Neural cell (in vitro differentiated cells): ENCODE measurements at regions not wholly inside any gene's neighbourhood (a gene's known extent, or its start where the extent isn't known, plus 50 kb on each side); places are given as distances from the start of the nearest gene placed in this dataset.

Experiments
- H2AFZ ChIP-seq: fragments of 200-600, 300-800 bp; sonication (generic), shearing (Covaris generic); 2 replicates; pipeline ENCODE4 v1.6.0; 2014; ENCODE audit warnings: low read depth, mild to moderate bottlenecking, antibody characterized with exemption, low read length, moderate library complexity
- H3F3A ChIP-seq: fragments of 200-600 bp; shearing (Covaris generic); 2 replicates; pipeline ENCODE4 v1.6.1; 2016; ENCODE audit warnings: mild to moderate bottlenecking, moderate library complexity, mixed read lengths, antibody characterized with exemption, low read length; ENCODE audit not compliant: insufficient read depth, poor library complexity, severe bottlenecking
- H3K27ac ChIP-seq: fragments of 200-600, 300-800 bp; sonication (generic), shearing (Covaris generic); 2 replicates; pipeline ENCODE4 v1.5.1; 2014; ENCODE audit warnings: mild to moderate bottlenecking, low read length, moderate library complexity
- H3K27me3 ChIP-seq: fragments of 300-800, 200-600 bp; sonication (generic), shearing (Covaris generic); 2 replicates; pipeline ENCODE4 v1.6.0; 2014; ENCODE audit warnings: mild to moderate bottlenecking, low read depth, low read length, moderate library complexity; ENCODE audit not compliant: insufficient read depth
- H3K36me3 ChIP-seq: fragments of 300-800, 200-600 bp; sonication (generic), shearing (Covaris generic); 2 replicates; pipeline ENCODE4 v1.5.1; 2014; ENCODE audit warnings: mild to moderate bottlenecking, antibody characterized with exemption, low read length, moderate library complexity; ENCODE audit not compliant: insufficient read depth
- H3K4me2 ChIP-seq: fragments of 300-800, 200-600 bp; sonication (generic), shearing (Covaris generic); 2 replicates; pipeline ENCODE4 v1.6.0; 2014; ENCODE audit warnings: mild to moderate bottlenecking, low read length
- H3K4me3 ChIP-seq: fragments of 300-800, 200-600 bp; sonication (generic), shearing (Covaris generic); 2 replicates; pipeline ENCODE4 v1.5.1; 2014; ENCODE audit warnings: mild to moderate bottlenecking, low read length, moderate library complexity
- H3K79me2 ChIP-seq: fragments of 200-600 bp; shearing (Covaris generic); replicated peaks from 2 replicates; pipeline ENCODE4 v1.6.0; 2014; ENCODE audit warnings: mild to moderate bottlenecking, low read length, moderate library complexity; ENCODE audit not compliant: insufficient read depth
- H3K9ac ChIP-seq: fragments of 300-800, 200-600 bp; sonication (generic), shearing (Covaris generic); 2 replicates; pipeline ENCODE4 v1.6.1; 2016; ENCODE audit warnings: mild to moderate bottlenecking, low read length, mixed read lengths
- H3K9me2 ChIP-seq: fragments of 200-600 bp; shearing (Covaris generic); 2 replicates; pipeline ENCODE4 v1.6.1; 2016; ENCODE audit warnings: mild to moderate bottlenecking, low read length, mixed read lengths; ENCODE audit not compliant: insufficient read depth
- H3K9me3 ChIP-seq: fragments of 200-600, 300-800 bp; sonication (generic), shearing (Covaris generic); 2 replicates; pipeline ENCODE4 v1.6.1; 2016; ENCODE audit warnings: mild to moderate bottlenecking, mixed run types, low read length, moderate library complexity, mixed read lengths
- H4K20me1 ChIP-seq: fragments of 200-600 bp; shearing (Covaris generic); 2 replicates; pipeline ENCODE4 v1.6.1; 2016; ENCODE audit warnings: mild to moderate bottlenecking, mixed run types; ENCODE audit not compliant: insufficient read depth
- EP300 ChIP-seq: fragments of 450-650 bp; conservative IDR thresholded peaks from 2 replicates; pipeline ENCODE4 v1.6.1; 2014; ENCODE audit warnings: antibody characterized with exemption, mild to moderate bottlenecking, moderate library complexity; ENCODE audit not compliant: poor library complexity, severe bottlenecking
- EZH2 ChIP-seq: fragments of 200-600, 300-800 bp; shearing (Covaris generic), sonication (generic); IDR thresholded peaks from 2 replicates; pipeline ENCODE4 v1.6.1; 2014; ENCODE audit warnings: antibody characterized with exemption, low read length, borderline replicate concordance, mild to moderate bottlenecking; ENCODE audit not compliant: insufficient read depth, poor library complexity, severe bottlenecking
- MXI1 ChIP-seq: fragments of 450-650 bp; conservative IDR thresholded peaks from 2 replicates; pipeline ENCODE4 v1.6.1; 2014; ENCODE audit warnings: antibody characterized with exemption, mild to moderate bottlenecking; ENCODE audit not compliant: poor library complexity, severe bottlenecking
- POLR2AphosphoS5 ChIP-seq: IDR thresholded peaks from 2 replicates; pipeline ENCODE4 v1.6.1; 2012
- RAD21 ChIP-seq: fragments of 450-650 bp; conservative IDR thresholded peaks from 2 replicates; pipeline ENCODE4 v1.6.1; 2014; ENCODE audit warnings: antibody characterized with exemption, mild to moderate bottlenecking, moderate library complexity
- SMC3 ChIP-seq: fragments of 450-650 bp; conservative IDR thresholded peaks from 2 replicates; pipeline ENCODE4 v1.6.1; 2014; ENCODE audit warnings: antibody characterized with exemption, mild to moderate bottlenecking, moderate library complexity; ENCODE audit not compliant: poor library complexity
- TAF1 ChIP-seq: IDR thresholded peaks from 2 replicates; pipeline ENCODE4 v1.6.1; 2012; ENCODE audit warnings: low read depth
- TF ChIP-seq, protein P1 (sequence below): fragments of 450-650 bp; IDR thresholded peaks from 2 replicates; pipeline ENCODE4 v1.5.1; 2014; ENCODE audit warnings: antibody characterized with exemption, mild to moderate bottlenecking, moderate library complexity; ENCODE audit not compliant: poor library complexity, severe bottlenecking
- TF ChIP-seq, protein P2 (sequence below): IDR thresholded peaks from 2 replicates; pipeline ENCODE4 v1.6.1; 2012; ENCODE audit warnings: borderline replicate concordance

DNA sequence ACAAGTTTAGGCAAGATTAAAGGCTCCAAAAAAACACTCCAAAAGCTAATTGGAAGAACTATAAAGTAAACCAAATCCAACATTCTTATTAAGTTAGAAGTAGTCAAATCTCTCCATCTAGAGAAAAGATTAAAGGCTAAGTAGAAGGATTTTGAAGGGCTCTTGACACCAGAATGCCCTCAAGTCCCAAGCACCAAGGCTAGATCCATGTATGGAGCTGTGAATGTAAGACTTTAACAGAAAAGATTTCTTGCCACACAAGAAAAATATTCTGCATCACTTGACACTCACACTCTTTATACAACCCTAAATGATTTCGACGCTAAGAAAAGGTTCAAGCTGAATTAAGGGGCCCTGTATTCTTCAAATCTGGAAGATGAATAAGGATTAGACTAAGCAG is 345.2 kb downstream of the VGLL3 start:
- no peak overlapping the region for H2AFZ ChIP-seq
- no peaks in the 10 kb centered on the region for H3K79me2 ChIP-seq
- no peaks in the 10 kb centered on the region for H3K9me3 ChIP-seq
- no peak overlapping the region for H3K4me3 ChIP-seq
- no peaks in the 10 kb centered on the region for H3K9me2 ChIP-seq
- H3K27me3 ChIP-seq = no peaks in the 10 kb centered on the region
- H3K36me3 ChIP-seq = no peaks in the 10 kb centered on the region
- no peaks in the 10 kb centered on the region for H3F3A ChIP-seq
- no peak overlapping the region for H3K9ac ChIP-seq
- H3K4me2 ChIP-seq = no peak overlapping the region
- no peak overlapping the region for H3K27ac ChIP-seq
- TF ChIP-seq, protein P1, sequence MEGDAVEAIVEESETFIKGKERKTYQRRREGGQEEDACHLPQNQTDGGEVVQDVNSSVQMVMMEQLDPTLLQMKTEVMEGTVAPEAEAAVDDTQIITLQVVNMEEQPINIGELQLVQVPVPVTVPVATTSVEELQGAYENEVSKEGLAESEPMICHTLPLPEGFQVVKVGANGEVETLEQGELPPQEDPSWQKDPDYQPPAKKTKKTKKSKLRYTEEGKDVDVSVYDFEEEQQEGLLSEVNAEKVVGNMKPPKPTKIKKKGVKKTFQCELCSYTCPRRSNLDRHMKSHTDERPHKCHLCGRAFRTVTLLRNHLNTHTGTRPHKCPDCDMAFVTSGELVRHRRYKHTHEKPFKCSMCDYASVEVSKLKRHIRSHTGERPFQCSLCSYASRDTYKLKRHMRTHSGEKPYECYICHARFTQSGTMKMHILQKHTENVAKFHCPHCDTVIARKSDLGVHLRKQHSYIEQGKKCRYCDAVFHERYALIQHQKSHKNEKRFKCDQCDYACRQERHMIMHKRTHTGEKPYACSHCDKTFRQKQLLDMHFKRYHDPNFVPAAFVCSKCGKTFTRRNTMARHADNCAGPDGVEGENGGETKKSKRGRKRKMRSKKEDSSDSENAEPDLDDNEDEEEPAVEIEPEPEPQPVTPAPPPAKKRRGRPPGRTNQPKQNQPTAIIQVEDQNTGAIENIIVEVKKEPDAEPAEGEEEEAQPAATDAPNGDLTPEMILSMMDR = no peak
- no peak for TF ChIP-seq POLR2AphosphoS5
- no peak for TF ChIP-seq TAF1
- H4K20me1 ChIP-seq = no peaks in the 10 kb centered on the region

DNA sequence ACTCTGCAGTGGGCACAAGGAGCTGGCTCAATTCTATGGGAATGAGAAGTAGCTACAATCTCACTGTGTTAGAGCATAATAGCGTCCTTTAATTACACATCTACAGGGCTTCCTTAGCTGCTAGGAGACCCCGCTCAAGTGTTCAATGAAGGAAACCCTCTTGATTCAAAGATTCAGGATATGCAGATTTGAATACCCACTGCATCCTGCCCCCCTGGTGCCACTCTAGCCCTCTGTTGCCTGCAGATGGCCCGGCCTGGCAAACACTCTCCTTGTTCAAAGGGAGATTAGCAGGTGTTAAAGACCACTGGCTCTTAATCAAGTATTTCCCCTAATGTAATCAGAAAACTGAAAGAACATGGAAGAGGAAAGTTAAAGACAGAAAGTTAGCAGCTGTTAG is 356.6 kb downstream of the VGLL3 start:
- H2AFZ ChIP-seq = no peak overlapping the region
- no peak overlapping the region for H3K9ac ChIP-seq
- no peak overlapping the region for H3K27ac ChIP-seq
- H3K4me2 ChIP-seq = no peak overlapping the region
- H3K9me2 ChIP-seq = no peaks in the 10 kb centered on the region
- H3K9me3 ChIP-seq = no peaks in the 10 kb centered on the region
- no peaks in the 10 kb centered on the region for H4K20me1 ChIP-seq
- no peak for TF ChIP-seq SMC3
- TF ChIP-seq EZH2 = no peak
- TF ChIP-seq, protein P2, sequence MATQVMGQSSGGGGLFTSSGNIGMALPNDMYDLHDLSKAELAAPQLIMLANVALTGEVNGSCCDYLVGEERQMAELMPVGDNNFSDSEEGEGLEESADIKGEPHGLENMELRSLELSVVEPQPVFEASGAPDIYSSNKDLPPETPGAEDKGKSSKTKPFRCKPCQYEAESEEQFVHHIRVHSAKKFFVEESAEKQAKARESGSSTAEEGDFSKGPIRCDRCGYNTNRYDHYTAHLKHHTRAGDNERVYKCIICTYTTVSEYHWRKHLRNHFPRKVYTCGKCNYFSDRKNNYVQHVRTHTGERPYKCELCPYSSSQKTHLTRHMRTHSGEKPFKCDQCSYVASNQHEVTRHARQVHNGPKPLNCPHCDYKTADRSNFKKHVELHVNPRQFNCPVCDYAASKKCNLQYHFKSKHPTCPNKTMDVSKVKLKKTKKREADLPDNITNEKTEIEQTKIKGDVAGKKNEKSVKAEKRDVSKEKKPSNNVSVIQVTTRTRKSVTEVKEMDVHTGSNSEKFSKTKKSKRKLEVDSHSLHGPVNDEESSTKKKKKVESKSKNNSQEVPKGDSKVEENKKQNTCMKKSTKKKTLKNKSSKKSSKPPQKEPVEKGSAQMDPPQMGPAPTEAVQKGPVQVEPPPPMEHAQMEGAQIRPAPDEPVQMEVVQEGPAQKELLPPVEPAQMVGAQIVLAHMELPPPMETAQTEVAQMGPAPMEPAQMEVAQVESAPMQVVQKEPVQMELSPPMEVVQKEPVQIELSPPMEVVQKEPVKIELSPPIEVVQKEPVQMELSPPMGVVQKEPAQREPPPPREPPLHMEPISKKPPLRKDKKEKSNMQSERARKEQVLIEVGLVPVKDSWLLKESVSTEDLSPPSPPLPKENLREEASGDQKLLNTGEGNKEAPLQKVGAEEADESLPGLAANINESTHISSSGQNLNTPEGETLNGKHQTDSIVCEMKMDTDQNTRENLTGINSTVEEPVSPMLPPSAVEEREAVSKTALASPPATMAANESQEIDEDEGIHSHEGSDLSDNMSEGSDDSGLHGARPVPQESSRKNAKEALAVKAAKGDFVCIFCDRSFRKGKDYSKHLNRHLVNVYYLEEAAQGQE = no peak
- TF ChIP-seq EP300 = no peak
- no peak for TF ChIP-seq POLR2AphosphoS5
- no peak for TF ChIP-seq MXI1
- TF ChIP-seq, protein P1 = no peak
- TF ChIP-seq RAD21 = no peak
- TF ChIP-seq TAF1 = no peak
- no peaks in the 10 kb centered on the region for H3K36me3 ChIP-seq
- H3K79me2 ChIP-seq = no peaks in the 10 kb centered on the region
- H3F3A ChIP-seq = no peaks in the 10 kb centered on the region
- H3K4me3 ChIP-seq = no peak overlapping the region
- H3K27me3 ChIP-seq = no peaks in the 10 kb centered on the region
